ENCODE measurements at regions not wholly inside any gene's neighbourhood (a gene's known extent, or its start where the extent isn't known, plus 50 kb on each side); places are given as distances from the start of the nearest gene placed in this dataset.

- Histone ChIP-seq H3K4me1 (ENCODE audit: control insufficient read depth in 2 of 2, insufficient read depth in 2 of 2, low read length in 2 of 2) (no peaks in the 10 kb centered on the region), H3K4me3 (ENCODE audit: low read length in 2 of 2) (no peak overlapping the region), H3K27me3 (ENCODE audit: control insufficient read depth in 2 of 2, insufficient read depth in 1 of 2, low read length in 1 of 2) (peaks cover 0 to 2% of the 10 kb centered on the region in 2 donors), H3K27ac (ENCODE audit: low read depth in 1 of 2, low read length in 1 of 2) (no peak overlapping the region), H3K36me3 (ENCODE audit: control insufficient read depth in 2 of 2, insufficient read depth in 2 of 2, low read length in 1 of 2) (no peaks in the 10 kb centered on the region), H3K9me3 (ENCODE audit: control insufficient read depth in 2 of 2, insufficient read depth in 1 of 2, low read length in 1 of 2) (no peaks in the 10 kb centered on the region)
- DNase-seq (ENCODE audit: low read depth in 6 of 9, low spot score in 9 of 9), result no peak
- 95% methylated on average over 8 of the region's 8 CpGs for WGBS
Observed at GRCh38 chr2:129762386-129763189, 216.9 kb upstream of the RAB6C start.

GRCh38 chr2:129763190-129763846 lies 216.1 kb upstream of the RAB6C start:
- H3K4me3 ChIP-seq (ENCODE audit: low read length in 2 of 2), result no peak overlapping the region
- 93% methylated on average over 10 of the region's 10 CpGs for WGBS
- no peaks in the 10 kb centered on the region for H3K4me1 ChIP-seq (ENCODE audit: control insufficient read depth in 2 of 2, insufficient read depth in 2 of 2, low read length in 2 of 2)
- no peak overlapping the region for H3K27ac ChIP-seq (ENCODE audit: low read depth in 1 of 2, low read length in 1 of 2)
- H3K9me3 ChIP-seq (ENCODE audit: control insufficient read depth in 2 of 2, insufficient read depth in 1 of 2, low read length in 1 of 2), result no peaks in the 10 kb centered on the region
- H3K27me3 ChIP-seq (ENCODE audit: control insufficient read depth in 2 of 2, insufficient read depth in 1 of 2, low read length in 1 of 2), result peaks cover 0 to 2% of the 10 kb centered on the region in 2 donors
- DNase-seq (ENCODE audit: low read depth in 6 of 9, low spot score in 9 of 9), result no peak
- H3K36me3 ChIP-seq (ENCODE audit: control insufficient read depth in 2 of 2, insufficient read depth in 2 of 2, low read length in 1 of 2), result no peaks in the 10 kb centered on the region

GRCh38 chr2:129763966-129764365 lies 215.5 kb upstream of the RAB6C start:
- Histone ChIP-seq H3K36me3 (ENCODE audit: control insufficient read depth in 2 of 2, insufficient read depth in 2 of 2, low read length in 1 of 2) (no peaks in the 10 kb centered on the region), H3K9me3 (ENCODE audit: control insufficient read depth in 2 of 2, insufficient read depth in 1 of 2, low read length in 1 of 2) (no peaks in the 10 kb centered on the region), H3K4me3 (ENCODE audit: low read length in 2 of 2) (no peak overlapping the region), H3K27me3 (ENCODE audit: control insufficient read depth in 2 of 2, insufficient read depth in 1 of 2, low read length in 1 of 2) (peaks cover 0 to 2% of the 10 kb centered on the region in 2 donors), H3K4me1 (ENCODE audit: control insufficient read depth in 2 of 2, insufficient read depth in 2 of 2, low read length in 2 of 2) (no peaks in the 10 kb centered on the region), H3K27ac (ENCODE audit: low read depth in 1 of 2, low read length in 1 of 2) (no peak overlapping the region)
- WGBS, result 56% methylated on average over 5 of the region's 5 CpGs
- no peak for DNase-seq (ENCODE audit: low read depth in 6 of 9, low spot score in 9 of 9)

- no peaks in the 10 kb centered on the region for H3K9me3 ChIP-seq (ENCODE audit: control insufficient read depth in 2 of 2, insufficient read depth in 1 of 2, low read length in 1 of 2)
- 96% methylated on average over 16 of the region's 16 CpGs for WGBS
- no peak overlapping the region for H3K27ac ChIP-seq (ENCODE audit: low read depth in 1 of 2, low read length in 1 of 2)
- peaks cover 0 to 2% of the 10 kb centered on the region in 2 donors for H3K27me3 ChIP-seq (ENCODE audit: control insufficient read depth in 2 of 2, insufficient read depth in 1 of 2, low read length in 1 of 2)
- no peaks in the 10 kb centered on the region for H3K36me3 ChIP-seq (ENCODE audit: control insufficient read depth in 2 of 2, insufficient read depth in 2 of 2, low read length in 1 of 2)
- no peaks in the 10 kb centered on the region for H3K4me1 ChIP-seq (ENCODE audit: control insufficient read depth in 2 of 2, insufficient read depth in 2 of 2, low read length in 2 of 2)
- no peak for DNase-seq (ENCODE audit: low read depth in 6 of 9, low spot score in 9 of 9)
- no peak overlapping the region for H3K4me3 ChIP-seq (ENCODE audit: low read length in 2 of 2)
Observed at GRCh38 chr2:129764376-129765325, 214.8 kb upstream of the RAB6C start.

GRCh38 chr2:129765326-129765677 lies 214.2 kb upstream of the RAB6C start:
- Histone ChIP-seq H3K4me3 (ENCODE audit: low read length in 2 of 2) (no peak overlapping the region), H3K9me3 (ENCODE audit: control insufficient read depth in 2 of 2, insufficient read depth in 1 of 2, low read length in 1 of 2) (no peaks in the 10 kb centered on the region), H3K27me3 (ENCODE audit: control insufficient read depth in 2 of 2, insufficient read depth in 1 of 2, low read length in 1 of 2) (peaks cover 0 to 2% of the 10 kb centered on the region in 2 donors), H3K4me1 (ENCODE audit: control insufficient read depth in 2 of 2, insufficient read depth in 2 of 2, low read length in 2 of 2) (no peaks in the 10 kb centered on the region), H3K27ac (ENCODE audit: low read depth in 1 of 2, low read length in 1 of 2) (no peak overlapping the region), H3K36me3 (ENCODE audit: control insufficient read depth in 2 of 2, insufficient read depth in 2 of 2, low read length in 1 of 2) (no peaks in the 10 kb centered on the region)
- no peak for DNase-seq (ENCODE audit: low read depth in 6 of 9, low spot score in 9 of 9)
- WGBS, result 91% methylated on average over 4 of the region's 4 CpGs

GRCh38 chr2:129765678-129766351 lies 213.7 kb upstream of the RAB6C start:
- H3K27ac ChIP-seq (ENCODE audit: low read depth in 1 of 2, low read length in 1 of 2), result no peak overlapping the region

GRCh38 chr2:129766374-129766993 lies 213.0 kb upstream of the RAB6C start:
- Histone ChIP-seq H3K4me1 (ENCODE audit: control insufficient read depth in 2 of 2, insufficient read depth in 2 of 2, low read length in 2 of 2) (no peaks in the 10 kb centered on the region), H3K4me3 (ENCODE audit: low read length in 2 of 2) (no peak overlapping the region), H3K36me3 (ENCODE audit: control insufficient read depth in 2 of 2, insufficient read depth in 2 of 2, low read length in 1 of 2) (no peaks in the 10 kb centered on the region), H3K9me3 (ENCODE audit: control insufficient read depth in 2 of 2, insufficient read depth in 1 of 2, low read length in 1 of 2) (no peaks in the 10 kb centered on the region), H3K27ac (ENCODE audit: low read depth in 1 of 2, low read length in 1 of 2) (no peak overlapping the region), H3K27me3 (ENCODE audit: control insufficient read depth in 2 of 2, insufficient read depth in 1 of 2, low read length in 1 of 2) (peaks cover 0 to 2% of the 10 kb centered on the region in 2 donors)
- 96% methylated on average over 16 of the region's 16 CpGs for whole genome bisulfite sequencing
- DNase-seq (ENCODE audit: low read depth in 6 of 9, low spot score in 9 of 9), result no peak

More at GRCh38 chr2:129765678-129766351, 213.7 kb upstream of the RAB6C start:
- no peak for DNase-seq (ENCODE audit: low read depth in 6 of 9, low spot score in 9 of 9)
- Histone ChIP-seq H3K4me1 (ENCODE audit: control insufficient read depth in 2 of 2, insufficient read depth in 2 of 2, low read length in 2 of 2) (no peaks in the 10 kb centered on the region), H3K27me3 (ENCODE audit: control insufficient read depth in 2 of 2, insufficient read depth in 1 of 2, low read length in 1 of 2) (peaks cover 0 to 2% of the 10 kb centered on the region in 2 donors), H3K9me3 (ENCODE audit: control insufficient read depth in 2 of 2, insufficient read depth in 1 of 2, low read length in 1 of 2) (no peaks in the 10 kb centered on the region), H3K4me3 (ENCODE audit: low read length in 2 of 2) (no peak overlapping the region), H3K36me3 (ENCODE audit: control insufficient read depth in 2 of 2, insufficient read depth in 2 of 2, low read length in 1 of 2) (no peaks in the 10 kb centered on the region)
- WGBS, result 70% methylated on average over 16 of the region's 16 CpGs

- Histone ChIP-seq H3K27me3 (ENCODE audit: control insufficient read depth in 2 of 2, insufficient read depth in 1 of 2, low read length in 1 of 2) (peaks cover 0 to 2% of the 10 kb centered on the region in 2 donors), H3K36me3 (ENCODE audit: control insufficient read depth in 2 of 2, insufficient read depth in 2 of 2, low read length in 1 of 2) (no peaks in the 10 kb centered on the region), H3K9me3 (ENCODE audit: control insufficient read depth in 2 of 2, insufficient read depth in 1 of 2, low read length in 1 of 2) (no peaks in the 10 kb centered on the region), H3K27ac (ENCODE audit: low read depth in 1 of 2, low read length in 1 of 2) (no peak overlapping the region), H3K4me3 (ENCODE audit: low read length in 2 of 2) (no peak overlapping the region), H3K4me1 (ENCODE audit: control insufficient read depth in 2 of 2, insufficient read depth in 2 of 2, low read length in 2 of 2) (no peaks in the 10 kb centered on the region)
- DNase-seq (ENCODE audit: low read depth in 6 of 9, low spot score in 9 of 9), result no peak
- WGBS, result 95% methylated on average over 22 of the region's 22 CpGs
Observed at GRCh38 chr2:129767346-129768035, 212.0 kb upstream of the RAB6C start.

All from thymus (tissue), 11 donors.